ENCODE measurements at regions not wholly inside any gene's neighbourhood (a gene's known extent, or its start where the extent isn't known, plus 50 kb on each side); places are given as distances from the start of the nearest gene placed in this dataset.

GRCh38 chr22:47794851-47795250 is 1032.4 kb downstream of the TBC1D22A start:
- in situ Hi-C loops (cut with HindIII; ENCODE audit: low pct_unique_long_range_greater_than_20kb, low sequenced_read_pairs), result no loop called here
- no peak for DNase-seq (ENCODE audit: low read depth, low spot score)

GRCh38 chr22:47793304-47794101 is 1031.1 kb downstream of the TBC1D22A start:
- in situ Hi-C loops (cut with HindIII; ENCODE audit: low pct_unique_long_range_greater_than_20kb, low sequenced_read_pairs), result no loop called here
- DNase-seq (ENCODE audit: low read depth, low spot score), result no peak

- DNase-seq (ENCODE audit: low read depth, low spot score), result no peak
- in situ Hi-C loops (cut with HindIII; ENCODE audit: low pct_unique_long_range_greater_than_20kb, low sequenced_read_pairs), result no loop called here
Measured at GRCh38 chr22:47789171-47789570, 1026.7 kb downstream of the TBC1D22A start.

GRCh38 chr22:47788461-47788860 is 1026.0 kb downstream of the TBC1D22A start:
- in situ Hi-C loops (cut with HindIII; ENCODE audit: low pct_unique_long_range_greater_than_20kb, low sequenced_read_pairs), result no loop called here
- DNase-seq (ENCODE audit: low read depth, low spot score), result no peak

GRCh38 chr22:47787501-47788227 is 1025.2 kb downstream of the TBC1D22A start:
- DNase-seq (ENCODE audit: low read depth, low spot score), result no peak
- in situ Hi-C loops (cut with HindIII; ENCODE audit: low pct_unique_long_range_greater_than_20kb, low sequenced_read_pairs), result no loop called here

- DNase-seq (ENCODE audit: low read depth, low spot score), result no peak
- in situ Hi-C loops (cut with HindIII; ENCODE audit: low pct_unique_long_range_greater_than_20kb, low sequenced_read_pairs), result no loop called here
Measured at GRCh38 chr22:47786650-47787290, 1024.3 kb downstream of the TBC1D22A start.

GRCh38 chr22:47784991-47785390 is 1022.5 kb downstream of the TBC1D22A start:
- in situ Hi-C loops (cut with HindIII; ENCODE audit: low pct_unique_long_range_greater_than_20kb, low sequenced_read_pairs), result no loop called here
- DNase-seq (ENCODE audit: low read depth, low spot score), result no peak

GRCh38 chr22:47784367-47784983 is 1022.0 kb downstream of the TBC1D22A start:
- in situ Hi-C loops (cut with HindIII; ENCODE audit: low pct_unique_long_range_greater_than_20kb, low sequenced_read_pairs), result no loop called here

GRCh38 chr22:47783433-47784366 is 1021.2 kb downstream of the TBC1D22A start:
- in situ Hi-C loops (cut with HindIII; ENCODE audit: low pct_unique_long_range_greater_than_20kb, low sequenced_read_pairs), result no loop called here

More at GRCh38 chr22:47784367-47784983, 1022.0 kb downstream of the TBC1D22A start:
- no peak for DNase-seq (ENCODE audit: low read depth, low spot score)

GRCh38 chr22:47782328-47783075 is 1020.1 kb downstream of the TBC1D22A start:
- no peak for DNase-seq (ENCODE audit: low read depth, low spot score)
- in situ Hi-C loops (cut with HindIII; ENCODE audit: low pct_unique_long_range_greater_than_20kb, low sequenced_read_pairs), result no loop called here

More at GRCh38 chr22:47783433-47784366, 1021.2 kb downstream of the TBC1D22A start:
- no peak for DNase-seq (ENCODE audit: low read depth, low spot score)

- DNase-seq (ENCODE audit: low read depth, low spot score), result no peak
- in situ Hi-C loops (cut with HindIII; ENCODE audit: low pct_unique_long_range_greater_than_20kb, low sequenced_read_pairs), result no loop called here
Measured at GRCh38 chr22:47781427-47782111, 1019.1 kb downstream of the TBC1D22A start.

- in situ Hi-C loops (cut with HindIII; ENCODE audit: low pct_unique_long_range_greater_than_20kb, low sequenced_read_pairs), result no loop called here
- no peak for DNase-seq (ENCODE audit: low read depth, low spot score)
Measured at GRCh38 chr22:47781024-47781423, 1018.6 kb downstream of the TBC1D22A start.

GRCh38 chr22:47780281-47780875 is 1017.9 kb downstream of the TBC1D22A start:
- in situ Hi-C loops (cut with HindIII; ENCODE audit: low pct_unique_long_range_greater_than_20kb, low sequenced_read_pairs), result no loop called here
- no peak for DNase-seq (ENCODE audit: low read depth, low spot score)

GRCh38 chr22:47779474-47779873 is 1017.0 kb downstream of the TBC1D22A start:
- in situ Hi-C loops (cut with HindIII; ENCODE audit: low pct_unique_long_range_greater_than_20kb, low sequenced_read_pairs), result no loop called here
- DNase-seq (ENCODE audit: low read depth, low spot score), result no peak

GRCh38 chr22:47778160-47778658 is 1015.8 kb downstream of the TBC1D22A start:
- in situ Hi-C loops (cut with HindIII; ENCODE audit: low pct_unique_long_range_greater_than_20kb, low sequenced_read_pairs), result no loop called here
- DNase-seq (ENCODE audit: low read depth, low spot score), result no peak

Measured in SK-MEL-5 (cell line).